Fibroblast of skin of back (primary cell): ENCODE measurements at regions not wholly inside any gene's neighbourhood (a gene's known extent, or its start where the extent isn't known, plus 50 kb on each side); places are given as distances from the start of the nearest gene placed in this dataset.
"Not testable (repeated sequence)": the region's sequence is repeated elsewhere in the genome, so short reads cannot be mapped to it uniquely, and the experiment has no call there.

Experiments
- DNase-seq: peaks from one replicate; pipeline ENCODE4 v3.0.0-alpha.2; 2013

DNA sequence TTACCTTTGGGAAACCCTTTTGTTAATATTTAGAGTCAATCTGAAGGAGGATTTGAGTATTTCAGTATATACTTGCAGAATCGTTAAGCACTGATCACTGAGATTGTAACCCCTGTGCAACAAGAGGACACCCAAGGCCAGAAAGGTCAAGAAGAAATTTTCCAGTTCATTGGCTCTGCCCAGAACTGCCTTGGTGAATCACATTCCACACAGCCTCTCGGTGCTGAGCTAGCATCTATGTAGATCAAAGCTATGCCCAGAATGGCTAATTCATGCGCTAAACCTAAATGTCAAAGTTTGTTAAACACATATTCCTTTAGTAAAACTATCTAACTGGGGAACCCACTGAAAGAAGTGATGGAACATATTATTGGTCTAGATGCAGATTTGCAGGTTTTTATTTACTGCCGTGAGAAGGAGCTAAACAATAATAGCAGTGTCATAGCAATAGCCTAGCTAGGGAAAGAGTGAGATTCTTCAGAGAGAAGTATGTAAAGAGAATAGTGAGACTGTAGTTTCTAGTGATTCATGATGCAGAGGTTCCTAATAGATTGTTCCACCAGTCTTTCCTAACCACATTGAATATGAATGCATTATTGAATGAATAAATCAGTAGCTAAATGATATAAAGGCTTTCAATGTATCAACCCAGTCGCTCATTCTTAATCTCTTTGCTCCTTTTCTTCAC, 423.2 kb upstream of the CRIM1 start:
- DNase-seq = no peak

DNA sequence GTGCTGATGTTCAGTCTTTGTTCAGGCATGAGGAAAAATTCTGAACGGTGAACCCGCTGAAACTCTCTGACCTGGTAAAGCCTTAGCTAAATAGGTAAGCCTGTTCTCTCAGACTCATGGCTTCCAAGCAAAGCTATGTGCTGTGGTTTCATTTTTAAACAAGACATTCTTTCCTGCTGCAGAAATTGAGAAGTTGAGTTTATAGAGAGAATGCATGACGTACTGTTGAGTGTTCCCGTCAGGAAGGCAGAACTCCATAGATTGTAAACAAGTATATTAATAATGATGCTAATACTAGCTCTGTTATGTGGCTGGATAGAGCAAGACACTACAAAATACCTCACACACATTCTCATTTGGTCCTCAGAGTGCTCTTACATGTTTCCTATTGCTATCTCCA, 424.0 kb upstream of the CRIM1 start:
- DNase-seq = no peak

DNA sequence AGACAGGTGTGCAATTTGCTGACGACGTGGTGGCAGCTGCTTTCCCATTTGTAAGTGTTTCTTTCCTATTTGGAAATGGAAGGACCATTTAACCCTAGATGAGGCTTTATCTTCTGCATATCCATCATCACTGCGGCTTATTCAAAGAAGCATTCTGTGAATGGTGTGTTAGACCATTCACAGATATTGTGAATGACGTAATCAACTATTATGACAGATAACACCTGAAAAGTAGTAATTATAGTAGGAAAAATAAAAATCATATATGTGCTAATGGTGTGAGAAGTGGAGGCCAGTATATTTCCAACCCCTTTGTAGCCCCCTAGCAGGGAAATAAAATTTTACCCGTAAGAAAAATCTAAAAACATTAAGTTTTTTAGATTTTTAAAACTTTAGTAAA, 424.5 kb upstream of the CRIM1 start:
- DNase-seq = no peak

DNA sequence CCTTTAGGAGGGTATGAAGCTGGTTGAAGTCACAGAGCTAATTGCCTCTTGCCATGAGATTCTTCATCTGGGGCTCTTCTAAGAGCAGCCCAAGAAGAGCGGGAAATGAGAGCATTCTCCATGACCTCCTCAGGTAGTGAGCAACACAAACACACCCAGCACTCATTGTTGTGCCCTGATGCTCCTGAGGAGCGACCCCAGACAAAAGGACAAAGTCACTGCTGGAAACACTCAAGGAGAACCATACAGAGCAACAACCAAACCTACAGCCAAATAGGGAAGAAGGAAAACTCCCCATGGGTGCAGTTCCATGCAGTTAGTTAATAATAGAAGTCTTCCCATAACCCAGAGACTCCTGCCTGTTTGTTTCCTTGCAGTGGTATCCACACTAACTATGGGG, 426.0 kb upstream of the CRIM1 start:
- no peak for DNase-seq

DNA sequence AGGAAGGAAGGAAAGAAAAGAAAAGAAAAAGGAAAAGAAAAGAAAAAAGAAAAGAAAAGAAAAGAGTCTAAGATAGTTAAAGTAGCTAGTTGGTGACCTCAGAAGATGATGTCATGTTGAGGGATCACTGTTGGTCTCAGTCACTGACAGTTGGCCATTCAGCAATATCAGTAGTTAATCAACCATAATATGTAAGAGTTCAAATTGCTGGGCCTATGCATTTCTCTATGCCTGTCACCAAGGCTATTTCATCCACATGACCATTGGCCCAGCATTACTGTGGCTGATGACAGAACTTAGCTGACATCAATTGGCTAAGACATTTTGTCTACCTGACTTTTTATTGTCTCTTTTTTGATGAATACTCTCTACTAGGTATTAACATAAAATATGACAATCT, 435.5 kb upstream of the CRIM1 start:
- DNase-seq = no peak

DNA sequence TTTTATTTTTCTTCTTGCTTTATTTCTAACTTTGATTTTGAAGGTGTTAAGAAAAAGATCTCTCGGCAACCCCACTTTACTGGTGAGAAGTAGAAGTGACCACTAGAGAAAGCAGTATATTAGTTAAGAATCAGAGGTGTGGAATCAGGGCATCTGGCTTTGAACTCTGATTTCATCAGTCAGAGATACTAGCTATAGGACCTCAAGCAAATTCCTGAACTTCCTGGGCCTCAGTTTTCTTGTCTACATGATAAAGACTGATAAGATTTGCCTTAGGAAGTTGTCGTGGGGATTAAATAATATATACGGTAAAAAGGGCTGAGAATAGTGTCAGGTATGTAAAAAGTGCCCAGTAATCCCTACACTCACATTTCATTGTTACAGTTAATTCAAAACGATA, 440.3 kb upstream of the CRIM1 start:
- DNase-seq = no peak

DNA sequence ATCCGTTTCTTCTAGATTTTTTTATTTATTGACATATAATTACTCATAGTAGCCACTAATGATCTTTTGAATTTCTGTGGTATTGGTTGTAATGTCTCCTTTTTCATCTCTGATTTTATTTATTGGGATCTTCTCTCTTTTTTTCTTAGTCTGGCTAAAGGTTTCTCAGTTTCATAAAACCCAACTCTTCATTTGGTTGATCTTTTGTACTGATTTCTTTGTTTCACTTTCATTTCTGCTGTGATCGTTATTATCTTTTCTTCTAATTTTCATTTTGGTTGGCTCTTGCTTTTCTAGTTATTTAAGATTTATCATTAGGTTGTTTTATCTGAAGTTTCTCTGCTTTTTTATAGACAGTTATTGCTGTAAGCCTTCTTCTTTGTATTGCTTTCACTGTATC, 463.6 kb upstream of the CRIM1 start:
- DNase-seq = no peak

DNA sequence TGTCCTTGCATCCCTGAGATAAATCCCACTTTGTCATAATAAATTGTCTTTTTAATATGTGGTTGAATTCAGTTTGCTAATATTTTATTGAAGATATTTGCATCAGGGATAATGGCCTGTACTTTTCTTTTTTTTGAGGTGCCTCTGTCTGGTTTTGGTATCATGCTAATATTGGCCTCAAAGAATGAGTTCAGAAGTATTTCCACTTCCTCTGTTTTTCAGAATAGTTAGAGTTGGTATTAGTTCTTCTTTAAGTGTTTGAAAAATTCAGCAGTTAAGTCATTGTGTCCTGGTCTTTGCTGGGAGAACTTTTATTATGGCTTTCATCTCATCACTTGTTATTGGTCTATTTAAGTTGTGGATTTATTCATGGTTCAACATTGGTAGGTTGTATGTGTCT, 464.1 kb upstream of the CRIM1 start:
- DNase-seq = no peak

DNA sequence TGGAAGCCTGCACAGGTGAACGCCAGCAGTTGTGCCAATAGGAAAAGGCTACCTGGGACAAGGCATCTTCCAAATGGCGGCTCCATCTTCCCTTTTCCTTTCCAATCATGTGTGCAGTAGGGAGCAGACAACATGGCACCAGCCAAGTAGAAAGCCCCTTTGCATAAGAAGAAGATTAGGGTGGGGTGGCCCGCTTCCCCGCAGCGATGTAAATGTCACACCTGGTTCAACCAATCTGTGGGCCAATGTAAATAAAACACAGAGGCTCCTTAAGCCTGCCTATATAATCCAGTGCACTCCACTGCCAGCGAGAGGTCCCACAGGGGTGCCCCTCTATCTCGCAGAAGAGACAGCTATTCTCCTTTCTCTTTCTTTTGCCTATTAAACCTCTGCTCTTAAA, 468.4 kb upstream of the CRIM1 start:
- no peak for DNase-seq

DNA sequence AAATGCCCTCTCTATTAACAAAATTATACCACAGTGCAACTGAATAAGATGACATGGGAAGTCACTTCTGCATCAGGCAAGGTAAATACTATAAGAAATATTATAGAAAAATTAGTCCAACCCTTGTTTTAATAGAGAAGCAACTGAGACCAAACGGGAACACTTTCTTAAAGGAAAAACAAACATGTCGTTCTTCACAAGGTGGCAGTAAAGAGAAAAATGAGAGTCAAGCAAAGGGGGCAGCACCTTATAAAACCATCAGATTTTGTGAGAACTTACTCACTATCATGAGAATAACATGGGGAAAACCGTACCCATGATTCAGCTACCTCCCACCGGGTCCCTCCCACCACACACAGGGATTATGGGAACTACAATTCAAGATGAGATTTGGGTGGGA, 481.7 kb upstream of the CRIM1 start:
- peak; percentile 1 for DNase-seq

DNA sequence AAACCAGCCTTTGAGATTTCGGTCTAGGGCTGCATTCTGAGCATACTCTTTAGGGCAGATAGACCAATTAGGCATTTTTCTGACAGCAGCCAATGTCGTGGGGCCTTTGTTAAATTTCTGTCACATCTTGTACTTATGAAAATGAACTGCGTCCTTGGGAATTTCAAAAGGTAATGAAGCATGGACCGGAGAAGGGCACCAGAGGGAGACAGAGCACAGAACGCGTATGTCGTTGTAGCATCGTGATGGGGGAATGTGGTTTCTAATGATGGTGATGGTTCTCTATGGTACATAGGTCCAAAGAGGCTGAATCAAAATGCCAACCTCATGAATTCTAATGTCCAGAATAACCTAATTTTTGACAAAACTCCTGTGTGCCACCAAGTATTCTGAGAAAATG, 483.9 kb upstream of the CRIM1 start:
- peak; percentile 0 for DNase-seq

DNA sequence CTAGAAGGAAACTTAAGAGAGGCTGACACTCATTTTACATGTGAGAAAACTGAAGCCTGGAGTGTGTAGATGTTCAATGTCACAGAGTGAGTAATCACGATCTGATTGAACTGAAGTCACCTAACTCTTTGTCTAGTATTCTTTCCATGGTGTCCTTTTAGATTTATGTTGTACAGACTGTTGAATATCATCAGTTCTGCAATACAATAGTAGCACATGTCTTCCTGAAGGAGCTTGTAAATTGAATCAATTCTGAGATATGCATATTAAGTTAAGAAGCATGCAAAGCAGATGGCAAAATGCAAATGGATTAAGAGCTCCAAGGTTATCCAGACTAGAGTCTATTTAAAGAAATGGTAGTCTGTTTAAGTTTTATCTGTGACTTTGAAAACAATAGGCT, 484.9 kb upstream of the CRIM1 start:
- DNase-seq = no peak

DNA sequence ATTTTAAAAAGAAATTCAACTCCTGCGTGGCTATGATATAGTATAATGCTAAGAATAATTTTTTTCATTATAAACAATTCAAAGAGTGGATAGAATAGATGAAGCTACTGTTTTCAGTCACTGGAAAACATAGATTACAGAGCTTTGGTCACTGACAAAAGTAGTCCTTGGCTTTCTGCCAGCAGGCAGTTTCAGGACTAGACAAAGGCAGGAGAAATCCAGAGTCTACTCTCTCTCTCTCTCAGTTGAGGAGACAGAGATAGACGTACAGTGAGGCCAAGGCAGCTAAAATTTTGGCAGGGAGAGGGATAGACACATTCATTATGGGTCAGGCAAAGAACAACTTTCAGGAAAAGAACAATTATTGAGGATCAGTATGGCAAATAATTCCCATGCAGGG, 491.4 kb upstream of the CRIM1 start:
- DNase-seq = no peak

DNA sequence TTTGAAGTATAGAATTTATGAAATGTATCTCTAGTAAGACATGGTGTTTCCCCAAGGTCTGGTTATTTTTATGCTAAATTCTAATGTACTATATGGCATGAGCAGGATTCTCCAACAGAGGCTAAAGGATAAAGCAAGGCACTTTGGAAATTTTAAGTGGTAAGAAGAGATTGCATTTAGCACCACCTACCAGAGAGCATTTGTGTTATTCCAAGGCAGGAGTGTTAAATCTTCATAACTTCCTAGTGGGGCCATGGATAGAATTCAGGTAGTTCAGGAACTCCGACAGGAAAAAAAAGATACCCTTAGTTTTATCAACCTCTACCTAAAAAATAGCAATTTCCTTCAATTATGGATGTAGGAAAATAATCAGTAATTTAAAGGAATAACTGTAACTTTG, 497.4 kb upstream of the CRIM1 start:
- DNase-seq = no peak

DNA sequence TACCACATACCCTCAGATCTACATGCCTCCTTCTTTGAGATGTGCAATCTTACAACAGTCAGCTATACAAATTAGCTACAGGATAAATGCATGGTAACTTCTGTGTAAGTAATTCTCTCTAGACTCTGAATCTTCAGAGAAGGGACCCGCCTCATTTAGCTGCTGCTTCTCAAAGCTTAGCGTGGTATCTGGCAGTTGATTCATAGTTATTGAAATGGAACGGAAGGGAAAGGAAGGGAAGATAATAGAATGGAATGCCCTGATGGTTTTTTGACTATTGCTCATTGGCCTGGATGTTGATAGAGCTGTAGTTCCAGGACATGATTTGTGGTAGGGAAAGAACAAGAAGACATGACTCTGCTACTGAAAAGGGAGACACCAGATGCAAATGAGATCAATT, 498.1 kb upstream of the CRIM1 start:
- DNase-seq = no peak

DNA sequence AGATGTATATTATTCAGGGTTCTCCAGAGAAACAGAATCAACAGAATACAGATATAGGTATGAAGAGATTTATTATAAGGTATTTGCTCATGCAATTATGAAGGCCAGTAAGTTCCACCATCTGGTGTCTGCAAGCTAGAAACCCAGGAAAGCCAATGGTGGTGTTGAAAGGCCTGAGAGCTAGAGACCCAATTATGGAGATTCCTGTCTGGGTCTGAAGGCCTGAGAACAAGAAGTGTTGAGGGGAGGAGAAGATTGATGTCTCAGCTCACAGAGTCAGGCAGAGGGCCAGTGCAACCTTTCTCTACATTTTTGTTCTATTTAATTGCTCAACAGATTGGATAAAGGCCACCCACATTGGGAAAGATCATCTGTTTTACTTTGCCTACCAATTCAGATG, 524.2 kb upstream of the CRIM1 start:
- no peak for DNase-seq

DNA sequence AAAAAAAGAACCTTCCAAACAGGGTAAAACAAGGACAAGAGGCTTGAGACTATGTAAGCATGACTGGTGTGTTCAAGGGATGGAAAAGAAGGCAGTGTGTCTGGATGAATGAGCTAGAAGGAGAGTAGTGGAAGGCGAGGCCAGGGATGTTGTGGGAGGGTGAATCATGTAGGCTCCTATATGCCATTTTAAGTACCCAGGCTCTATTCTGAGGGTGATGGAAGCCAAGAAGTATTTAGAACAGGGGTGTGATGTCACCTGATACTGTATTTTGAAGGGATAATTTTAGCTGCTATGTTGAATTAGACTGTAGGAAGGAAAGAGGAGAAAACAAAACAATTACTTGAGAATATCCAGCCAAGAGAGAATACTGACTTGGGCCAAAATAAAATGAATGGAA, 524.7 kb upstream of the CRIM1 start:
- no peak for DNase-seq

DNA sequence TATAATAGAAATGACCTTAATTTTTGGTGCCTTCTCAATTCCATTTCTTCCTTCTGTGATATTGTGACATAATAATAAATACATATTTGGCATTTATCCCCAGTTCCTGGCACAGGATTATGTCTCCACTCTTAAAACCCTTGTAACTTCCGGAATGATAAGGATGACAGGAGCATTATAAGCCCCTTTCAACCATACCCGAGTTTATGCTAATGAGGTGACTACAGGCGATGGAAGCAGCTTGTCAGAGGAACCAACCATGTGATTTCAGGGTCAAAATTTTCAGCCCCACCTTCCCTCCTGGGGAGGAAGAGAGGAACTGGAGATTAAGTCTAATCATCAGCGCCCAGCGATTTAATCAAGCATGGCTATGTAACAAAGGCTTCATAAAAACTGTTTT, 528.5 kb upstream of the CRIM1 start:
- no peak for DNase-seq

DNA sequence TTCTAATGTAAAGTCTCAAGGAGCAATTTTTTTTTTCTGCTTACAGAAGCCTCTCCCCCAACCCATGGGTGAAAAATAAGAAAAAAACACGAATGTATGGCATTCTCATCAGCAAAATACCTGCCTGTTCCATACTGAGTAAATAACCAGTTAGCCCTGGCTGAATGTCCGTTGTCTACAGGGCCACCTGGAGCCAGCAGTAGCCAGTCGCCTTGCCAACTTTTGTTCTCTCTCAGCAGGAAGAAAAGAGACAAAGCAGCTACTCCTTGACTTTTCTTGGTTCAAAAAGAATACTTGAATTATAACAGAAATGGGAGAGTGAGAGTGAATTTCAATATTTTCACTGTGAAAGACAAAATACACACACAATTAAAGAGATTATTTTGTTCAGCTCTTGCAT, 532.9 kb upstream of the CRIM1 start:
- DNase-seq = no peak

DNA sequence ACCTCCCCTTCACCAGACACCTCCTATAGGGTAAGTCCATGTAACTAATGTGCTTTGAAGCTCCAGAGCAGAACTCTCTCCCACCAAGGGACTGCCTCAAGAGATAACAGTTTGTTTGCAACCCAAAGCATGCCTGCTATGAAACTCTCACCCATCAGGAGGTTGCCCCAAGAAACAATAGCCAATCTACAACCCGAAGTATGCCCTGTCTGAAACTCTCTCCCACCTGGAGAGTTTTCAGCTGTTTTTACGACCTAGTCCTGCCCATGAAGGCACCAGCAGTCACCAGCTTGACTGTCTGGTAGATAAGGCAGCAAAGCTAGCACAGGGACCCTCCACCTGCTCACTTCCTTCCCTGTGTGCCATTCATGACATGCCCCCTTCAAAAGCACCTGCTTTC, 533.9 kb upstream of the CRIM1 start:
- no peak for DNase-seq

DNA sequence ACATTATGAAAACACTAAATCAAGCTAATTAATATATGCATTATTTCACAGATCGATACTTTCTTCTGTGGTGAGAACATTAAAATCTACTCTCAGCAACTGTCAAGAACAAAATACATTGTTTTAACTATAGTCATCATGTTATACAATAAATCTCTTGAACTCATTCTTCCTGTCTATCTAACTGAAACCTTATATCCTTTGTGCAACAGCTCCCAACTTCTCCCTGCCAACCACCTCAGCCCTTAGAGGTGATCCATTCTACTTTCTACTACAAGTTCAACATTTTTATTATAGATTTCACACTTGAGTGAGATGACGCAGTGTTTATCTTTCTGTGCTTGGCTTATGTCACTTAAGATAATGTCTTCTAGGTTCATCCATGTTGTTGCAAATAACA, 535.2 kb upstream of the CRIM1 start:
- DNase-seq = no peak

DNA sequence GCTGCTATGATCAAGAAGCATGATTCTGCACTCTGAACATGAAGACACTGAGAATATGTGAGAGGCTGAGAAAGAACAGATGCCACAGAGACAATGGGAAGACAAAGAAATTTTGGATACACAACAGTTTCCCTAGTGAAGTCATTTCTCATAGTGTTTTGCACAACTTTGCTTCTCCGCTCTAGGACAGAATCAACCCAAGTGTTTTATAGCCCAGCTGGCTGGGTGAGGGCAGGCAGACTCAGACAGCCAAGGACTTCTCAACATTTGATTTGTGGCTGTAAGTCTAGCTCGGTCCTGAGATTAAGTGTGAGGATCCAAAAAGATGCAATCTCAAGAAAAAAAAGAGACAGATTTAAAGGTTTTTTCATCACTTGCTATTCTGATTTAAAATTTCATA, 536.5 kb upstream of the CRIM1 start:
- DNase-seq = no peak

DNA sequence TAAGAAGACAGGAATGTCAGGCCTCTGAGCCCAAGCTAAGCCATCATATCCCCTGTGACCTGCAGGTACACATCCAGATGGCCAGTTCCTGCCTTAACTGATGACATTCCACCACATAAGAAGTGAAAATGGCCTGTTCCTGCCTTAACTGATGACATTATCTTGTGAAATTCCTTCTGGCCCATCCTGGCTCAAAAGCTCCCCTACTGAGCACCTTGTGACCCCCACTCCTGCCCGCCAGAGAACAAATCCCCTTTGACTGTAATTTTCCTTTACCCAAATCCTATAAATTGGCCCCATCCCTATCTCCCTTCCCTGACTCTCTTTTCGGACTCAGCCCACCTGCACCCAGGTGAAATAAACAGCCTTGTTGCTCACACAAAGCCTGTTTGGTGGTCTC, 537.2 kb upstream of the CRIM1 start:
- not testable (repeated sequence) for DNase-seq

DNA sequence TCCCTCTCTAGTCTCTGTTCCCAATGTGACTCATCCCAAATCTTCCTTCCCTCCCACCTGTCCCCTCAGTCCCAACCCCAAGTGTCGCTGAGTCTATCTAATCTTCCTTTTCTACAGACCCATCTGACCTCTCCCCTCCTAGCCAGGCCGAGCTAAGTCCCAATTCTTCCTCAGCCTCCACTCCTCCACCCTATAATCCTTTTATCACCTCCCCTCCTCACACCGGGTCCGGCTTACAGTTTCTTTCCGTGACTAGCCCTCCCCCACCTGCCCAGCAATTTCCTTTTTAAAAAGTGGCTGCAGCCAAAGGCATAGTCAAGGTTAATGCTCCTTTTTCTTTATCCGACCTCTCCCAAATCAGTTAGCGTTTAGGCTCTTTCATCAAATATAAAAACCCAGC, 541.0 kb upstream of the CRIM1 start:
- not testable (repeated sequence) for DNase-seq

DNA sequence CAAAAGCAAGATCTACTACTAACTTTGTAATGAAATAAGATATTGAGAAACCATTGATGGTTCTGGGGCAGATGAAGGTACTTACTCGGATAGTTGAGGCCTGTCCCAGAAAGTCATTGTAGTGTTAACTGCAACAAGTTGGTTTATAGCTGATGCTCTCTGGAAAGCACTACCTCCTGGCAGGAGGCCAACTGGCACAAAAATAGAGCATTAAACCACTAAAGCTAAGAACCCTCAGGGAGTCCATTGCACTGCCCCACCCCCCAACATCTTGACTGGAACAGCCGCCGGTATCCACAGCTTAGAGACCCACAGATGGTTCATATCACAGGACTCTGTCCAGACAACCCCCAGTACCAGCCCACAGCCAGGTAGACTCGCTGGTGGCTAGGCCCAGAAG, 552.5 kb upstream of the CRIM1 start:
- no peak for DNase-seq
